GM19025 (cell line): ENCODE measurements at regions not wholly inside any gene's neighbourhood (a gene's known extent, or its start where the extent isn't known, plus 50 kb on each side); places are given as distances from the start of the nearest gene placed in this dataset.
A peak's percentile ranks its signal among the peaks of the same experiment; 100 is the strongest.
"Not testable (repeated sequence)": the region's sequence is repeated elsewhere in the genome, so short reads cannot be mapped to it uniquely, and the experiment has no call there.

Experiments used
- ATAC-seq: cut with Tn5 transposase; IDR thresholded peaks from one replicate; pipeline ENCODE4 v1.9.1; 2021; ENCODE audit warnings: mild to moderate bottlenecking, low read depth, moderate library complexity; ENCODE audit not compliant: unreplicated experiment

DNA sequence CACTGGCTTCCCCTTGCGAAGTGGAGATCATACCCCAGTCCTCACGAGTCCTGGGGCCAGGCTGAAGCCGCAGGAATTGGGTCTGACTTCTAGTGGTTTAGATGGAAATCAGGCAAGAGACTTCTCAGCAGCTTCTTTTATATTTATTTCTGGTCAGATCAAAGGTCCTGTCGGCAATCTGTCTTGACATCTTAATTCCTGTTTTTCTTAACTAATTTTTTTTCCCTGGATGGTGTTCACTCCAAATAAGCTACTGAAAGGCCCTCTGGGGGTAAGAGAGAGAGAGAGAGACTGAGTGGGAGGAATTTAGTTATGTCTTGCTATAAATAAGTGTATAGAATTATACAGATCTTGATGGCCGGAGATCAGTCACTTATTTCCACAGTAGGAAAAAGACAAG is 698.7 kb upstream of the TBX3 start:
- no peak for ATAC-seq

DNA sequence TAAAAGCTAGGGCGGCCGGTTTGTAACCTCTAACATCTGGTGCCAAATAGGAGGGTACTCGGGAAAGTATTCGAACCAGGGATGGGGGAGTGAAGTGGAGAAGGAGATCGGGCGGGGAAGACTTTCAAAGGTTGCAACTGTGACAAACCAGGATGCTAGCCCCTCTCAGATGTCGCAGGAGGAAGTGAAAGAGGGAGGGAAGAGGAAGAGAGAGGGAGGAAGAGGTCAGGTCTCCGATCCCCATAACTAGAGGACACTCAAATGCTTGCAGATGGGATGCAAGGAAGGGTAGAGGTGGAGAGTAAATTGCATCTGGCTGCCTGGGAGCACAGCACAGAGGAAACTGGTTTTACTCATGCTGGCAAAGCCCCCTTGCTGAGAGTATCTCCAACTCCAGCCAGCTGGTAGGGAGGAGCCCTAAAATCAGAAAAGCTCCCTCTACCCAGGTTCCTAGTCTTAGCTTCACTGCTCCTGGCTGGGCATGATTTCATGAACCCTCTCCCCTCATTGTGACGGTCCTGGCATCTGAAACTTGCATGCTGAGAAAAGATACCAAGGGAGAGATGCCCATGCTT is 696.7 kb upstream of the TBX3 start:
- ATAC-seq: no peak

DNA sequence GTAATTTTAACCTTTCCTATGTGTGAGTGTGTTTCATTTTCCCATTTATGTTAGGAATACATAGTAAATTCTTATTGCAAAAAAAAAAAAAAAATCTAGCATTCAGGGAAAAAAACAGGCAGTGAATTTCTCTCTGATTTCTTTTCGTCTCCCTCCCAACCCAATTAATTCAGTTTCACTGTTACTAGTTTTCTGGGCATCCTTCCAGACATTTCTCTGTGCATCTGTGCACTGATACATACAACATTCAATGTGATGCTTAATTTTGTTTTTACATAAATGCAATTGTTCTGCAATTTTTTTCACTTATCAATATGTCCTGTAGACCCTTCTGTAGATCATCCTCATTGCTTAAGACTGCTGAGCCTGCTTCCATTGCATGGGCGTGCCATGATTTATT is 694.3 kb upstream of the TBX3 start:
- no peak for ATAC-seq

GRCh38 chr12:115377779-115378178 is 693.8 kb upstream of the TBX3 start:
- ATAC-seq: no peak

- no peak for ATAC-seq
Measured at GRCh38 chr12:115377230-115377629, 693.3 kb upstream of the TBX3 start.

- peak; percentile 95 for ATAC-seq
Measured at GRCh38 chr12:115375186-115375991, 691.4 kb upstream of the TBX3 start.

- ATAC-seq: no peak
Measured at GRCh38 chr12:115374480-115375185, 690.7 kb upstream of the TBX3 start.

- ATAC-seq: no peak
Measured at GRCh38 chr12:115371711-115372110, 687.7 kb upstream of the TBX3 start.

- no peak for ATAC-seq
Measured at GRCh38 chr12:115370650-115371049, 686.7 kb upstream of the TBX3 start.

- ATAC-seq: no peak
Measured at GRCh38 chr12:115370207-115370606, 686.2 kb upstream of the TBX3 start.

DNA sequence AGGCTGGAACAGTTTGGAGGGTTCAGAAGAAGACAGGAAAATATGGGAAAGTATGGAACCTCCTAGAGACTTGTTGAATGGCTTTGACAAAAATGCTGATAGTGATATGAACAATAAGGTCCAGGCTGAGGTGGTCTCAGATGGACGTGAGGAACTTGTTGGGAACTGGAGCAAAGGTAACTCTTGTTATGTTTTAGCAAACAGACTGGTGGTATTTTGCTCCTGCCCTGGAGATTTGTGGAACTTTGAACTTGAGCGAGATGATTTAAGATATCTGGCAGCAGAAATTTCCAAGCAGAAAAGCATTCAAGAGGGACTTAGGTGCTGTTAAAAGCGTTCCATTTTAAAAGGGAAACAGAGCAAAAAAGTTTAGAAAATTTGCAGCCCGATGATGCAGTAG is 682.3 kb upstream of the TBX3 start:
- ATAC-seq: not testable (repeated sequence)

GRCh38 chr12:115365765-115366164 is 681.8 kb upstream of the TBX3 start:
- ATAC-seq: not testable (repeated sequence)

GRCh38 chr12:115364921-115365320 is 680.9 kb upstream of the TBX3 start:
- no peak for ATAC-seq

DNA sequence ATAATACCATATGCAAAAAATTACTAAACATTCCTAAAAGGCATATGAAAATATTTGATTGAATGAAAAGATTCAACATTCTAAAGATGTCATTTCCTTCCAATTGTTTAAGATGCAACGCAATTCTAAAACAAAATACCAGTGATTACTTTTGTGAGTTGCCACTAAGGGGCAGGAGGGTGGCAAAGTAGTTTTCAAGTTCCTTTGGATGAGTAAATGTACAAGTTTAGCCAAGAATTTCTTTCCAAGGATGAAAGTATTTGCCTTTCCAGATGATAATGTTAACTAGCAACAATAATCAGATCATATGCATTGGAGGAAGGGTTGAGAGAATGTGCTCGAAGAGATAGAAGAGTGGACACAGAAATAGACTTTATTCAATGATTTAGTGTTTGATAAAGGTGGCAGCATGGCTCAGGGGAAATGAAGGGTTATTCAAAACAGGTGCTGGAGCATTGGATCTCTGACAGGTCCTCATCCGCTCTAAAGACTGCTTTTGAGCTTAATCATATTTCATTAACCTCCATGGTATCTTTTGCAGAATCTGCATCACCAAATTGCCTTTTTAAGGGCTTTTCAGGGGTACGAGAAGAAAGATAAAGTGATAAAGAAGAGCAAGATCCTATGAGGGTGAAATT is 678.5 kb upstream of the TBX3 start:
- no peak for ATAC-seq

- ATAC-seq: no peak
Measured at GRCh38 chr12:115357681-115358080, 673.7 kb upstream of the TBX3 start.

DNA sequence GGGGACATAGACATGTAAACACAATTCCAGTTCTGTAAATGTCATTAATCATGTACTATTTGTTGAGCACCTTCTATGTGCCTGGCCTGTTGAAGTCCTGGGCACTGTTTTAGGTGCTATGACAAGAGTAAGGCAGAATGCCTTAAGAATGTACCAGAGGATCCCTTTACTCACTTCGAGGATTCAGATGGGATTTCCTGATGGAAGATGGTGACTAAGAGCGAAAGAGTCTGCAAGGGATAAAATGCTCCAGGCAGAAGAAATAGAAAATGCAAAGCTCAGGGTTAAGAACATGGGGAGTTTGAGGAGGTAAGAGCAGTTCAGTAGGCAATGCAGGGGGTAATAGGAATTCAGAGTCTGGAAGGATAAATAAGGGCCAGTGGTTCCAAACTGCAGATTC is 671.3 kb upstream of the TBX3 start:
- no peak for ATAC-seq

DNA sequence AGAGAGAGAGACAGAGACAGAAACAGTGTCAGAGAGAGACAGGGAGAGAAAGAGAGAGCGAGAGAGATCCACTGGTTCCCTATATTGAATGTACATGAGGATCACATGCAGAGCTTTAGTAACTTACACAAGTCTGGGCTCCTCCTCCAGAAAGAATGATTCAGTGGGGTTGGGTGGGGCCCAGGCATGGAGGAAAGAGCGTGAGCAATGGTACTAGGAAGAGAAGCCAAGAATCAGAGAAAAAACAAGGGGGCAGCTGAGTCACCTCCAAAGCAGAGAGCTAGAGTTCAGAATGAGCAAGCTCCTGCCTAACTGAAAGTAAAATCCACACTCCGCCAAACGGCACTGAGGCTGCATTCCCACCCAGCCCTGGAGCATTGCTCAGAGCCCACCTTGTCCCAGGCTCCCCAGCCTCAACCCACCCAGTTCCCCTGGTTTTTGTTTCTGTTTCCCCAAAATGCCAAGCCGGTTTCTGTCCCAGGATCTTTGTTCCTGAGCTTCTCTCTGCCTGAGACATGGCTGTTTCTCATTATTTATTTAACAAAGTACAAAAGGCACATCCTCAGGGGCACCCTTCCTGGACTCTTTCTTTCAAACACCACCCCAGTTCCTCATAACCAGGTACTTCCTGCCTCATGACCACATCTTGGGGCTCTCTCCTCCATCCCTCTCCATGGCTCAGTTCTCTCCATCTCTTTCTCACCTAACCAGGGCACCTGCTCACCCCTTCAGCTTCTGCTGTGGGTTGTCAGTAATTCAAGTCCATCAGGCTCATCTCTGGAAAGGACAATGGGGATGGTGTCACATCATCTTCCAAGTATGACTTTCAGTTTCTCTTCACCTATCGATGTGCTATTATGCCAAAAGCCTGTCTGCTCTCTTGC is 670.3 kb upstream of the TBX3 start:
- ATAC-seq: peak; percentile 48

DNA sequence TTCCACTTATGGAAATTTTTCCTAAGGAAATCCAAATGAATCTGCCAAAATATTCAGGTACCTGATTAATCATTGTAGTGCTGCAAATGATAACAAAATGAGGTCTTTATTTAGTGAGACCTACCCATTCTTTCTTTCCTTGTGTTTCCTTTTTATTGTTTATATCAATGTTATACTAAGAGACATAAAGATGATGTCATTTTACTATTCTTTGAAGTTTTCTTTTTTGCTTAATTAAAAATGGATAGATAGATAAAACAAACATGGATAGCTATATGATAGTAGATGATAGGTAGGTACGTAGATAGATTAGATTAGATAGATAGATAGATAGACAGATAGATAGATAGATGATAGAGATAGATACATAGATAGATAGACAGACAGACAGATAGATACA is 669.5 kb upstream of the TBX3 start:
- ATAC-seq: no peak

GRCh38 chr12:115351514-115352077 is 667.6 kb upstream of the TBX3 start:
- no peak for ATAC-seq

DNA sequence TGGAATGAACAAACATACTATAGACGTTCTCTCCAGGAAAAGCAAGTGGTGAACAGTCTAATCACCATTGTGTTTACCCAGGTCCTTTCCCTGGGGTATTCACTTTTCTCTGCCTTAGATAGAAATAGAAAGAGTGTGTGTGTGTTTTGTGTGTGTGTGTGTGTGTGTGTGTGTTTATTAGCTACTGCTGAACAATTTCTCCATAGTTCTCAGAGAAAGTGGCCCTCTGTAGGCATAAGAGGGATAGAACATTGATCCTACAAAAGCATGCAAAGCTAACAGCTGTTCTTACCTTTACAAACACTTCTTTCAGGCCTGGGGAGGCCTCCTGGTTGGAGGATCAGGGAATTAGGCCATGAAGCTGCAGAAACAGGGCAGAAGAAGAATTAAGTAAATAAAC is 665.7 kb upstream of the TBX3 start:
- no peak for ATAC-seq
